ENCODE measurements at regions not wholly inside any gene's neighbourhood (a gene's known extent, or its start where the extent isn't known, plus 50 kb on each side); places are given as distances from the start of the nearest gene placed in this dataset.

GRCh38 chr12:46084666-46085631 lies 94.6 kb upstream of the SCAF11 start:
- no peak for TF ChIP-seq EZH2phosphoT487 (IDR thresholded peaks at IDR 0.05; ENCODE audit: borderline replicate concordance, low read length)
- no peak for TF ChIP-seq CTCF (conservative IDR thresholded peaks at IDR 0.05; ENCODE audit: low read depth, low read length)
